Chondrocyte (in vitro differentiated cells): ENCODE measurements at regions not wholly inside any gene's neighbourhood (a gene's known extent, or its start where the extent isn't known, plus 50 kb on each side); places are given as distances from the start of the nearest gene placed in this dataset.

Source experiments
- DNase-seq: peaks from one replicate; pipeline ENCODE4 v3.0.0; 2021; ENCODE audit warnings: mixed read lengths, low spot score
- H3K27ac Mint-ChIP-seq: one replicate; pipeline ENCODE4 v1.8.0; 2021; ENCODE audit warnings: mild to moderate bottlenecking, moderate library complexity, mixed read lengths; ENCODE audit not compliant: unreplicated experiment
- H3K27me3 Mint-ChIP-seq: 2 replicates; pipeline ENCODE4 v1.8.0; 2021; ENCODE audit warnings: low read depth, mixed read lengths
- H3K36me3 Mint-ChIP-seq: 2 replicates; pipeline ENCODE4 v1.8.0; 2021; ENCODE audit warnings: low read depth, mixed read lengths
- H3K4me1 Mint-ChIP-seq: 2 replicates; pipeline ENCODE4 v1.8.0; 2021; ENCODE audit warnings: low read depth, mild to moderate bottlenecking, mixed read lengths
- H3K4me3 Mint-ChIP-seq: one replicate; pipeline ENCODE4 v1.8.0; 2021; ENCODE audit warnings: mild to moderate bottlenecking, moderate library complexity, mixed read lengths; ENCODE audit not compliant: unreplicated experiment
- H3K9me3 Mint-ChIP-seq: 2 replicates; pipeline ENCODE4 v1.8.0; 2021; ENCODE audit warnings: low read depth, mixed read lengths
- TF ChIP-seq, protein P1 (sequence below): fragments of 200-600 bp; sonication (generic); IDR thresholded peaks from 2 replicates; pipeline ENCODE4 v1.5.0; 2021; ENCODE audit warnings: antibody characterized with exemption, mild to moderate bottlenecking, moderate library complexity

DNA sequence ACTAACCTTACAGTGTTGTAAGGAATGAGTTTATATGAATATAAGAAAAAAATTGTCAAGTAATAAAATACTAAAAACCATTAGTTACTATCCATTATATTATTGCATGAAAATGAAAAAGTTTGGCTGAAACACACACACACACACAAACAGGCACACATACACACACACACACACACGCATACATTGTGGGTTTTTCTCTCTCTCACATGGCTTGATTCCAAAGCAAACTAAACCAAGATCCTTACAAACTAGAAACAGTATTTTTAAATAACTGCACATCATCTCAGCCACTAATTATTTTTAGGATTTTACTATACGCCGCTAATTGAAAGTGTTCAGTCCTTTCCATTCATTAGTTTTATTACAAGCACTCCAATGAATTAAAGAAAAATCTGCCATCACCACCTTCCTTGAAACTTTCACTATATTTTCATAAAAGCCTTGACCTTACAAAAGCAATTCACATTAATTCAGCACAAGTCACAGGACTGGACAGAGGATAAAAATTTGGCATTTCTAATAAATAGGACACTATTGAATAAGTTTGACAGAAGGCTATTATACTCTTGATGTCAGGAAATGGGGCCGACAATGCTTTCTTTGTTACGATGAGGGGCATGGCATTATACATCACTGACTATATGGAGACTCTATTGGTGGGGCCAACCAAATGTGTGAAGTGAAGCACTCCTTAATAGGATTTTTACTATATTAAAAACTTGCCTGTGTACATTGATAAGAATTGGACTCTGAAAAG, 187.0 kb upstream of the ESRRG start:
- H3K4me1 Mint-ChIP-seq: no peaks in the 10 kb centered on the region
- DNase-seq: no peak
- no peaks in the 10 kb centered on the region for H3K36me3 Mint-ChIP-seq
- TF ChIP-seq, protein P1, sequence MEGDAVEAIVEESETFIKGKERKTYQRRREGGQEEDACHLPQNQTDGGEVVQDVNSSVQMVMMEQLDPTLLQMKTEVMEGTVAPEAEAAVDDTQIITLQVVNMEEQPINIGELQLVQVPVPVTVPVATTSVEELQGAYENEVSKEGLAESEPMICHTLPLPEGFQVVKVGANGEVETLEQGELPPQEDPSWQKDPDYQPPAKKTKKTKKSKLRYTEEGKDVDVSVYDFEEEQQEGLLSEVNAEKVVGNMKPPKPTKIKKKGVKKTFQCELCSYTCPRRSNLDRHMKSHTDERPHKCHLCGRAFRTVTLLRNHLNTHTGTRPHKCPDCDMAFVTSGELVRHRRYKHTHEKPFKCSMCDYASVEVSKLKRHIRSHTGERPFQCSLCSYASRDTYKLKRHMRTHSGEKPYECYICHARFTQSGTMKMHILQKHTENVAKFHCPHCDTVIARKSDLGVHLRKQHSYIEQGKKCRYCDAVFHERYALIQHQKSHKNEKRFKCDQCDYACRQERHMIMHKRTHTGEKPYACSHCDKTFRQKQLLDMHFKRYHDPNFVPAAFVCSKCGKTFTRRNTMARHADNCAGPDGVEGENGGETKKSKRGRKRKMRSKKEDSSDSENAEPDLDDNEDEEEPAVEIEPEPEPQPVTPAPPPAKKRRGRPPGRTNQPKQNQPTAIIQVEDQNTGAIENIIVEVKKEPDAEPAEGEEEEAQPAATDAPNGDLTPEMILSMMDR: no peak
- no peak overlapping the region for H3K27ac Mint-ChIP-seq
- no peaks in the 10 kb centered on the region for H3K9me3 Mint-ChIP-seq
- H3K4me3 Mint-ChIP-seq: no peak overlapping the region
- H3K27me3 Mint-ChIP-seq: peaks cover 2% of the 10 kb centered on the region

- H3K4me3 Mint-ChIP-seq: no peak overlapping the region
- no peaks in the 10 kb centered on the region for H3K36me3 Mint-ChIP-seq
- no peak for DNase-seq
- TF ChIP-seq, protein P1: no peak
- H3K4me1 Mint-ChIP-seq: peaks cover 4% of the 10 kb centered on the region
- no peaks in the 10 kb centered on the region for H3K9me3 Mint-ChIP-seq
- no peak overlapping the region for H3K27ac Mint-ChIP-seq
- H3K27me3 Mint-ChIP-seq: no peaks in the 10 kb centered on the region
Measured at GRCh38 chr1:216908126-216908525, 184.9 kb upstream of the ESRRG start.

GRCh38 chr1:216907100-216907499, 183.9 kb upstream of the ESRRG start:
- Mint-ChIP-seq H3K27me3 (no peaks in the 10 kb centered on the region), H3K4me1 (peaks cover 4% of the 10 kb centered on the region), H3K9me3 (no peaks in the 10 kb centered on the region), H3K36me3 (no peaks in the 10 kb centered on the region), H3K27ac (no peak overlapping the region), H3K4me3 (no peak overlapping the region)
- DNase-seq: no peak
- TF ChIP-seq, protein P1: no peak

DNA sequence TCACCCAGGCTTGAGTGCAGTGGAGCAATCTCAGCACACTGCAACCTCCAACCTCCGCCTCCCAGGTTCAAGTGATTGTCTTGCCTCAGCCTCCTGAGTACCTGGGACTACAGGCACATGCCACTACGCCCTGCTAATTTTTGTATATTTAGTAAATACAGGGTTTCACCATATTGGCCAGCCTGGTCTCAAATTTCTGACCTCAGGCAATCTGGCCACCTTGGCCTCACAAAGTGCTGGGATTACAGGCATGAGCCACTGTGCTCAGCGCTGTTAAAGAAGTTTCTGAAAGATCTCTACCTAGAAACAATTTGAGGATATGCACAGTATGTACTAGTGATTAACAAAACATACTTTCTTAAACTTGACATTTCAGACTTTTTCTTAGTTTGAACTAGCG, 182.6 kb upstream of the ESRRG start:
- TF ChIP-seq, protein P1: no peak
- H3K27me3 Mint-ChIP-seq: no peaks in the 10 kb centered on the region
- H3K36me3 Mint-ChIP-seq: no peaks in the 10 kb centered on the region
- H3K4me1 Mint-ChIP-seq: peaks cover 4% of the 10 kb centered on the region
- H3K9me3 Mint-ChIP-seq: no peaks in the 10 kb centered on the region
- no peak overlapping the region for H3K4me3 Mint-ChIP-seq
- no peak for DNase-seq
- H3K27ac Mint-ChIP-seq: no peak overlapping the region

GRCh38 chr1:216905137-216905536, 181.9 kb upstream of the ESRRG start:
- Mint-ChIP-seq H3K4me1 (peaks cover 4% of the 10 kb centered on the region), H3K36me3 (no peaks in the 10 kb centered on the region), H3K27me3 (no peaks in the 10 kb centered on the region), H3K4me3 (no peak overlapping the region), H3K9me3 (no peaks in the 10 kb centered on the region), H3K27ac (no peak overlapping the region)
- no peak for DNase-seq
- TF ChIP-seq, protein P1: no peak
